Kidney epithelial cell (primary cell): ENCODE measurements at regions not wholly inside any gene's neighbourhood (a gene's known extent, or its start where the extent isn't known, plus 50 kb on each side); places are given as distances from the start of the nearest gene placed in this dataset.

Experiments
- DNase-seq: peaks from one replicate; pipeline ENCODE4 v3.0.0-alpha.2; 2010; ENCODE audit warnings: low read depth
- H3K27me3 ChIP-seq: 2 replicates; pipeline ENCODE4 v1.6.0; 2011; ENCODE audit warnings: low read length; ENCODE audit not compliant: control insufficient read depth, insufficient read depth
- H3K36me3 ChIP-seq: 2 replicates; pipeline ENCODE4 v1.5.1; 2011; ENCODE audit warnings: low read length; ENCODE audit not compliant: control insufficient read depth, insufficient read depth
- H3K4me3 ChIP-seq: 2 replicates; pipeline ENCODE4 v1.5.1; 2011; ENCODE audit warnings: low read depth, mild to moderate bottlenecking, control low read depth, low read length
- CTCF ChIP-seq: IDR thresholded peaks from 2 replicates; pipeline ENCODE4 v1.5.1; 2011; ENCODE audit warnings: mild to moderate bottlenecking, moderate library complexity, low read length, control low read depth, inconsistent platforms; ENCODE audit not compliant: insufficient read depth, poor library complexity, severe bottlenecking

GRCh38 chr22:44438056-44438455, 60.0 kb downstream of the RTL6 start:
- Histone ChIP-seq H3K4me3 (no peak overlapping the region), H3K27me3 (peaks cover 5% of the 10 kb centered on the region), H3K36me3 (no peaks in the 10 kb centered on the region)
- TF ChIP-seq CTCF: no peak
- DNase-seq: no peak

- TF ChIP-seq CTCF: no peak
- H3K27me3 ChIP-seq: peaks cover 5% of the 10 kb centered on the region
Observed at GRCh38 chr22:44437216-44438055, 60.6 kb downstream of the RTL6 start.

GRCh38 chr22:44436736-44437135, 61.3 kb downstream of the RTL6 start:
- H3K27me3 ChIP-seq: peaks cover 7% of the 10 kb centered on the region
- no peak for TF ChIP-seq CTCF
- no peak overlapping the region for H3K4me3 ChIP-seq
- H3K36me3 ChIP-seq: no peaks in the 10 kb centered on the region
- DNase-seq: no peak

More at GRCh38 chr22:44437216-44438055, 60.6 kb downstream of the RTL6 start:
- no peak for DNase-seq
- Histone ChIP-seq H3K4me3 (no peak overlapping the region), H3K36me3 (no peaks in the 10 kb centered on the region)

GRCh38 chr22:44431256-44431655, 66.8 kb downstream of the RTL6 start:
- TF ChIP-seq CTCF: no peak
- peaks cover 2% of the 10 kb centered on the region for H3K27me3 ChIP-seq
- no peaks in the 10 kb centered on the region for H3K36me3 ChIP-seq
- no peak overlapping the region for H3K4me3 ChIP-seq
- DNase-seq: no peak

- no peaks in the 10 kb centered on the region for H3K36me3 ChIP-seq
- no peak for DNase-seq
- TF ChIP-seq CTCF: no peak
Observed at GRCh38 chr22:44430716-44431115, 67.3 kb downstream of the RTL6 start.

GRCh38 chr22:44429941-44430587, 68.0 kb downstream of the RTL6 start:
- no peak for TF ChIP-seq CTCF
- no peak overlapping the region for H3K4me3 ChIP-seq
- H3K36me3 ChIP-seq: no peaks in the 10 kb centered on the region
- peaks cover 2% of the 10 kb centered on the region for H3K27me3 ChIP-seq
- no peak for DNase-seq

More at GRCh38 chr22:44430716-44431115, 67.3 kb downstream of the RTL6 start:
- Histone ChIP-seq H3K4me3 (no peak overlapping the region), H3K27me3 (peaks cover 2% of the 10 kb centered on the region)
